Motor neuron (in vitro differentiated cells): ENCODE measurements at regions not wholly inside any gene's neighbourhood (a gene's known extent, or its start where the extent isn't known, plus 50 kb on each side); places are given as distances from the start of the nearest gene placed in this dataset.

Source experiments
- ATAC-seq, 8 experiments: fragments of 200-7000 bp; cut with Tn5 transposase; replicated peaks in 6 of 8; 2 replicates each; pipeline ENCODE4 v1.8.0; 2021; ENCODE audit warnings: mild to moderate bottlenecking in 8 of 8, moderate library complexity in 8 of 8
- H3K27ac ChIP-seq, 2 donors: fragments of 250-450 bp; sonication (Bioruptor Pico); 2 replicates each; pipeline ENCODE4 v1.9.0; 2021; ENCODE audit warnings: antibody characterized with exemption in 2 of 2, mild to moderate bottlenecking in 2 of 2, moderate library complexity in 1 of 2
- H3K4me1 ChIP-seq, 2 donors: fragments of 250-450 bp; sonication (Bioruptor Pico); replicated peaks in 1 of 2; 2 replicates each; pipeline ENCODE4 v1.6.1; 2021; ENCODE audit warnings: antibody characterized with exemption in 2 of 2, mild to moderate bottlenecking in 2 of 2, moderate library complexity in 1 of 2
- H3K4me3 ChIP-seq, 5 donors: fragments of 250-450 bp; sonication (Bioruptor Pico); 2 replicates each; pipeline ENCODE4 v1.9.0; 2021; ENCODE audit warnings: antibody characterized with exemption in 5 of 5, mild to moderate bottlenecking in 5 of 5, moderate library complexity in 4 of 5
- WGBS, 10 experiments: fragments of 450-650 bp; shearing (Covaris generic); methylation state at CpG; one replicate each; pipeline ENCODE4 v1.0.0; 2022; 5-methylcytosine and 5-hydroxymethylcytosine counted together
- in situ Hi-C, 9 experiments: fragments of 400-800 bp; cut with MboI; loops; one replicate each; pipeline ENCODE4 v1.15.0; 2021; ENCODE audit warnings: low sequenced_read_pairs in 9 of 9, low pct_unique_long_range_greater_than_20kb in 2 of 9; ENCODE audit not compliant: unreplicated experiment in 9 of 9

GRCh38 chr10:98332623-98333269 lies 64.8 kb upstream of the LOXL4 start:
- H3K4me3 ChIP-seq = no peak overlapping the region
- H3K4me1 ChIP-seq = peaks cover 4 to 5% of the 10 kb centered on the region in 2 donors
- 0 to 89% (median 71%) methylated on average over 1 to 7 of the region's 8 CpGs for WGBS, 10 experiments
- no peak overlapping the region for H3K27ac ChIP-seq
- peak in 3 of 8 experiments; percentile 26 to 59 (median 28) for ATAC-seq
- in situ Hi-C loops = no loop called here

DNA sequence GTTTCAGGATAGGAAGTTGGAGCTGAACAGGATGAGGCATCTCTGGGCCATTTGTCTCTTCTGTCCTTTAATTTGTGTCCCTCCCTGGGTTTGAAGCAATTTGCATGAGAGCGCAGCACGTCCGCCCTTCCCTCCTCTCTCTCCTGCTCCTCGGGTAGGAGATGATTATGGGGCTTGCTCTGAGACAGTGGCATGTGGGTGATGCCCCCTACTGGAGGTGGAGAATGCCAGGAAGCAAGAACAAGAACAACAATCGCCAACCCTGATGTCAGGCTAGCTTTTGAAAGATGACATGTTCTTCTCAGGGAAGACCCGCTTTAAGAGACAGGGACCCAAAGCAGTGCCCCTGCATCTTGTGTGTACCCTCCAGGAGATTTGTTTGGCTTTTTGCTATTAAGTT lies 63.9 kb upstream of the LOXL4 start:
- Histone ChIP-seq H3K4me3 (no peak overlapping the region), H3K27ac (no peak overlapping the region), H3K4me1 (peaks cover 8 to 14% of the 10 kb centered on the region in 2 donors)
- ATAC-seq = peak in 3 of 8 experiments; percentile 30 to 79 (median 62)
- in situ Hi-C loops = no loop called here
- WGBS, 10 experiments = 0 to 80% (median 56%) methylated on average over 1 to 6 of the region's 6 CpGs; no CpG with 5 or more reads in 4 of the 10 experiments

DNA sequence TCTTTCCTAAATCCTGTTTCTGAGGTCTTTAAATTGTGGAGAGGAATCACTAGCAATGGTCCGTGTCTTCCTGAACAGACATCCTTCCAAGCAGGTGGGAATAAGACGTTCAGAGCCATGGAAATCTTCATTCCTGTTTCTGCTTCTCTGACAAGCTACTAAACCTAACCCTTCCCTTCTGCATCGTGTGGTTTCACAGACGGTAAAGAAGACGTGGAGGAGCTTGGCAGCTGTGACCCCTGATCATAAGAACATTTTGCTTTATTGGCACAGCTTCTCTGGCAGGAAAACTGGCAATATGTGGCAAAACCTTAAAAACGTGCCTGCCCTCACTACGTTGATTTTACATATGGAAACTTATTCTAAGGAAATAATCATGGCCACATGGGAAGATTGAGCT lies 63.0 kb upstream of the LOXL4 start:
- Histone ChIP-seq H3K4me1 (peaks cover 14 to 23% of the 10 kb centered on the region in 2 donors), H3K4me3 (no peak overlapping the region), H3K27ac (no peak overlapping the region)
- in situ Hi-C loops = no loop called here
- no peak for ATAC-seq
- 51 to 84% (median 65%) methylated on average over 1 to 6 of the region's 7 CpGs for WGBS, 10 experiments

DNA sequence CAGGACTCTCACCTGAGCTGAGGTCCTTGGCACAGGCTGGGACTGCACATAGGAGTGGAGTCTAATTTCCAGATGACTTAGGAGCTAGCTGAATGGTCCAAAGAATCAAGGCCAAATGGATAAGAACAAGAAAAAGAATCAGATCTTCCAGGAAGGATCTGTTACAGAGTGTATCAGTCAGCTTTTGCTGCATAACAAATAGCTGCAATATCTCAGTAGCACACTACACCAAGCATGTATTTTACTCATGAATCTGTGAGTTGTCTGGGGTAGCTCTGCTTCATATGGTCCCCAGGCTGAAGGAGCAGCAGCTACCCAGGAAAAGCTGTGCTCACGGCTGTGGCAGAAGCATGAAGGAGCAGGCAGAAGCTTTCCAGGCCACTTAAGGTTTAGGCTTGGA lies 60.6 kb upstream of the LOXL4 start:
- no peak for ATAC-seq

DNA sequence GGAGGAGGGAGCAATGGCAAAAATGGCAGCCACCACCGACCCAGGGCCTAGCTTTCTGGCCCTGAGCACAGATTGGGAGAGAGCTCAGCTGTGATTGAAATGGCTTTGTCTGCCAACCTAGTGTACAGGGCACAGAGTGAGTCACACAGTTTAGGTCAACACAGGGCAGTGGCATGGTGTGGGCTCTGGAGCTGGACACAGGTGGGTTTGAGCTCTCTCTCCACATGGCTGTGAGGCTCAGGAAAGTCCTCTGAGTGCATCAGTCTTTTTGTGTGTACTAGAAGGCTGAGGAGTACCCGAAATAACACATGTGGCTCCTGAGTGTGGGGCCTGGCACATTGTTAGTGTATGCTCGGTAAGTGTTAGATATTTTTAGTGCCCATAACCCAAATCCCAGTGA lies 60.2 kb upstream of the LOXL4 start:
- Histone ChIP-seq H3K4me1 (peaks cover 14 to 24% of the 10 kb centered on the region in 2 donors), H3K4me3 (no peak overlapping the region), H3K27ac (no peak overlapping the region)
- in situ Hi-C loops = no loop called here
- ATAC-seq = no peak
- 80 to 87% methylated on average over 1 to 3 of the region's 3 CpGs; no CpG with 5 or more reads in 8 of the 10 experiments for WGBS, 10 experiments

More for the DNA sequence above, 60.6 kb upstream of the LOXL4 start:
- Histone ChIP-seq H3K4me1 (peaks cover 14 to 24% of the 10 kb centered on the region in 2 donors), H3K4me3 (no peak overlapping the region), H3K27ac (no peak overlapping the region)
- WGBS, 10 experiments = 63 to 100% (median 83%) methylated on average over 1 of the region's 1 CpG; no CpG with 5 or more reads in 5 of the 10 experiments
- in situ Hi-C loops = no loop called here

DNA sequence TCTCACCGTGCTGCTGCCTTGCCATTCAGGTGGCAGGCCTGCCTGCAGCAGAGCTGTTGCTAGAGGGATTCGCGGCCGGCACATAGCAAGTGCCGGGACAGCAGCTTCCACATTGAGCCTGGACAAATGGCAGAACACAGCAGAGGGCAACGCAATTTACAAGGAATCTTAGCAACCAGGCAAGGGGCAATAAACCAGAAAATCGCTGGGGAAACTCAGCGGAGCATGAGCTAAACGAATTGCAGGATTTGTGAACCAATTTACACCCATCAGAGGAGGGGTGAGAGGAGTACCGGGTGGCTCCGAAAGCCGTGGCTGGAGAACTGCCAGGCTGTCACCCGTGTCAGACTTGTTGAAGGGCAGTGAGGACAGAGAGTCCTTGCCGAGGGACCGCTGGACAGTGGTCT lies 58.6 kb upstream of the LOXL4 start:
- H3K4me1 ChIP-seq = peaks cover 14 to 25% of the 10 kb centered on the region in 2 donors
- ATAC-seq = peak in 5 of 8 experiments; percentile 83 to 94 (median 85)
- in situ Hi-C loops = no loop called here
- 0 to 67% (median 40%) methylated on average over 1 to 10 of the region's 15 CpGs; no CpG with 5 or more reads in 1 of the 10 experiments for WGBS, 10 experiments
- H3K27ac ChIP-seq = peak overlapping the region; percentile 4 to 39
- no peak overlapping the region for H3K4me3 ChIP-seq

- in situ Hi-C loops = loop anchor here in 1 of 9 experiments (25.0 kb wide), 1 partner anchor 111 kb away; no protein-coding TSS in a partner anchor
These were observed 55.5 kb upstream of the LOXL4 start for GRCh38 chr10:98323221-98324164.

GRCh38 chr10:98321186-98321780 lies 53.3 kb upstream of the LOXL4 start:
- Histone ChIP-seq H3K27ac (peak overlapping the region; percentile 22 to 54), H3K4me1 (peaks cover 18 to 24% of the 10 kb centered on the region in 2 donors), H3K4me3 (no peak overlapping the region)
- in situ Hi-C loops = loop anchor here in 1 of 9 experiments (25.0 kb wide), 1 partner anchor 109 kb away; no protein-coding TSS in a partner anchor
- peak in 5 of 8 experiments; percentile 39 to 76 (median 54) for ATAC-seq
- WGBS, 10 experiments = 80 to 97% (median 85%) methylated on average over 1 to 6 of the region's 18 CpGs; no CpG with 5 or more reads in 6 of the 10 experiments

More at GRCh38 chr10:98323221-98324164, 55.5 kb upstream of the LOXL4 start:
- 25 to 100% (median 87%) methylated on average over 1 to 3 of the region's 4 CpGs; no CpG with 5 or more reads in 2 of the 10 experiments for WGBS, 10 experiments
- peaks cover 19 to 35% of the 10 kb centered on the region in 2 donors for H3K4me1 ChIP-seq
- no peak overlapping the region for H3K4me3 ChIP-seq
- H3K27ac ChIP-seq = no peak overlapping the region
- peak; percentile 2 to 99 (median 22) for ATAC-seq

DNA sequence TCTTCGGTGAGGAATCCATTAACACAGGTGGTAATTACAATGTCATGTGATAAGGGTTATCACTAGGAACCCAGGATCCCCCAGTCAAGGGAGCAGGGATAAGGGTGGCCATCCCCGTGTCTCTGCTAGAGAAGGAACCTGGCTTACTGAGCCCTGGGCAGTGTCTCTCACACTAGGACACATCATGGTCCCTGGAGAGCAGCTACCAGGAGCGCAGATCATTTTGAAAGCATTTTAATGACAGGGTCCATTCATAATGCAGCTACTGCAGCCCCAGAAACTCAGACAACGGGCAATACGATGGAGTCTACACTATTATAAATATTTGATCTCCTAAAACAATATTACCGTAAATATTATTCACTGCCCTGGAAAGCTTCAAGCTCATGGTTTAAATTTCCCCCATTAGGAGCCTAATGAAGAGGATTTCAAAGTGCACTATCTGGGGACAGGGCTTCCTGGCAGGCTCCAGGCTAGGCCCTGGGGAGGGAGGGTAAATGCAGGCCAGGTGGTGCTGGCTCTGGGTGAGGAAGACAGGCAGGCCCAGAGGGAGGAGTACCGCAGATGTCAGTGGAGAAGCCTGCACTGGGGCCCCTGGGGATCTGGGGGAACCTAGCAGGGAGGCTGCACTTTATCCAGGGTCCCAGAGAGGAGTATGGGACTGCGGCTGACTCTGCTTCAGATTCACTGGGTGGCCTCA lies 52.6 kb upstream of the LOXL4 start:
- Histone ChIP-seq H3K4me3 (no peak overlapping the region), H3K4me1 (peaks cover 20 to 21% of the 10 kb centered on the region in 2 donors), H3K27ac (peak overlapping the region; percentile 22 to 54)
- in situ Hi-C loops = loop anchor here in 1 of 9 experiments (25.0 kb wide), 1 partner anchor 108 kb away; no protein-coding TSS in a partner anchor
- ATAC-seq = peak in 5 of 8 experiments; percentile 8 to 67 (median 61)
- WGBS, 10 experiments = 60 to 100% (median 94%) methylated on average over 1 to 6 of the region's 8 CpGs

GRCh38 chr10:98318861-98319260 lies 50.9 kb upstream of the LOXL4 start:
- 79 to 93% (median 83%) methylated on average over 2 to 6 of the region's 6 CpGs; no CpG with 5 or more reads in 2 of the 10 experiments for WGBS, 10 experiments
- in situ Hi-C loops = loop anchor here in 1 of 9 experiments (25.0 kb wide), 1 partner anchor 107 kb away; no protein-coding TSS in a partner anchor
- ATAC-seq = no peak
- no peak overlapping the region for H3K4me3 ChIP-seq
- H3K4me1 ChIP-seq = peaks cover 20 to 21% of the 10 kb centered on the region in 2 donors
- no peak overlapping the region for H3K27ac ChIP-seq
